ENCODE measurements at regions not wholly inside any gene's neighbourhood (a gene's known extent, or its start where the extent isn't known, plus 50 kb on each side); places are given as distances from the start of the nearest gene placed in this dataset.
A peak's percentile ranks its signal among the peaks of the same experiment; 100 is the strongest.

GRCh38 chr5:68534956-68535520 is 319.5 kb downstream of the PIK3R1 start:
- Histone ChIP-seq H3K4me3 (ENCODE audit: low read depth in 1 of 5, low read length in 5 of 5) (peak overlapping the region; percentile 10 to 56 (median 46)), H3K36me3 (ENCODE audit: control insufficient read depth in 5 of 5, insufficient read depth in 5 of 5, low read length in 5 of 5) (no peaks in the 10 kb centered on the region), H3K27me3 (ENCODE audit: control insufficient read depth in 5 of 5, insufficient read depth in 4 of 5, low read length in 5 of 5) (no peaks in the 10 kb centered on the region), H3K9me3 (ENCODE audit: control insufficient read depth in 5 of 5, low read length in 5 of 5) (no peaks in the 10 kb centered on the region), H3K27ac (ENCODE audit: low read depth, low read length) (peak overlapping the region; percentile 60), H3K4me1 (ENCODE audit: control insufficient read depth in 5 of 5, insufficient read depth in 5 of 5, low read length in 5 of 5) (peaks cover 4 to 28% (median 26%) of the 10 kb centered on the region in 5 donors), H3K9ac (ENCODE audit: low read length in 5 of 5) (peak overlapping the region in 2 of 5 donors; percentile 48 to 57)

GRCh38 chr5:68538814-68539420 is 323.4 kb downstream of the PIK3R1 start:
- no peak overlapping the region for H3K9ac ChIP-seq (ENCODE audit: low read length in 5 of 5)
- no peak overlapping the region for H3K4me3 ChIP-seq (ENCODE audit: low read depth in 1 of 5, low read length in 5 of 5)
- H3K27me3 ChIP-seq (ENCODE audit: control insufficient read depth in 5 of 5, insufficient read depth in 4 of 5, low read length in 5 of 5) = no peaks in the 10 kb centered on the region
- peaks cover 4 to 14% (median 11%) of the 10 kb centered on the region in 5 donors for H3K4me1 ChIP-seq (ENCODE audit: control insufficient read depth in 5 of 5, insufficient read depth in 5 of 5, low read length in 5 of 5)
- H3K36me3 ChIP-seq (ENCODE audit: control insufficient read depth in 5 of 5, insufficient read depth in 5 of 5, low read length in 5 of 5) = no peaks in the 10 kb centered on the region
- H3K9me3 ChIP-seq (ENCODE audit: control insufficient read depth in 5 of 5, low read length in 5 of 5) = no peaks in the 10 kb centered on the region
- H3K27ac ChIP-seq (ENCODE audit: low read depth, low read length) = no peak overlapping the region

GRCh38 chr5:68540798-68541590 is 325.4 kb downstream of the PIK3R1 start:
- H3K27me3 ChIP-seq (ENCODE audit: control insufficient read depth in 5 of 5, insufficient read depth in 4 of 5, low read length in 5 of 5) = no peaks in the 10 kb centered on the region
- H3K36me3 ChIP-seq (ENCODE audit: control insufficient read depth in 5 of 5, insufficient read depth in 5 of 5, low read length in 5 of 5) = no peaks in the 10 kb centered on the region
- H3K4me3 ChIP-seq (ENCODE audit: low read depth in 1 of 5, low read length in 5 of 5) = no peak overlapping the region
- H3K4me1 ChIP-seq (ENCODE audit: control insufficient read depth in 5 of 5, insufficient read depth in 5 of 5, low read length in 5 of 5) = no peaks in the 10 kb centered on the region
- no peak overlapping the region for H3K9ac ChIP-seq (ENCODE audit: low read length in 5 of 5)
- H3K27ac ChIP-seq (ENCODE audit: low read depth, low read length) = no peak overlapping the region
- H3K9me3 ChIP-seq (ENCODE audit: control insufficient read depth in 5 of 5, low read length in 5 of 5) = no peaks in the 10 kb centered on the region

DNA sequence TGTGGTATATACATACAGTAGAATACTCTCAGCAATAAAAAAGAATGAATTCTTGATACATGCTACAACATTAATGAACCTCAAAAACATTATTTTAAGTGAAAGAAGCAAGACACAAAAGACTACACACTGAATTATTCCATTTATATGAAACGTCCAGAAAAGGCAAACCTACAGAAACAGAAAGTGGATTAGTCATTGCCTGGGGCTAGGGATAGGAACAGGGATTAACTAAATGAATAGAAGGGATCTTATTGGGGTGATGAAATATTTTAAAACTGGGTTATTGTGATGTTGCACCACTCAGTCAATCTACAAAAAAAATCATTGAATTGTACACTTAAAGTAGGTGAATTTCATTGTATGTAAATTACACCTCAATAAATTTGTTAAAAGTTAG is 326.7 kb downstream of the PIK3R1 start:
- no peaks in the 10 kb centered on the region for H3K36me3 ChIP-seq (ENCODE audit: control insufficient read depth in 5 of 5, insufficient read depth in 5 of 5, low read length in 5 of 5)
- H3K27ac ChIP-seq (ENCODE audit: low read depth, low read length) = no peak overlapping the region
- no peak overlapping the region for H3K4me3 ChIP-seq (ENCODE audit: low read depth in 1 of 5, low read length in 5 of 5)
- H3K4me1 ChIP-seq (ENCODE audit: control insufficient read depth in 5 of 5, insufficient read depth in 5 of 5, low read length in 5 of 5) = no peaks in the 10 kb centered on the region
- H3K9ac ChIP-seq (ENCODE audit: low read length in 5 of 5) = no peak overlapping the region
- no peaks in the 10 kb centered on the region for H3K9me3 ChIP-seq (ENCODE audit: control insufficient read depth in 5 of 5, low read length in 5 of 5)
- H3K27me3 ChIP-seq (ENCODE audit: control insufficient read depth in 5 of 5, insufficient read depth in 4 of 5, low read length in 5 of 5) = no peaks in the 10 kb centered on the region

DNA sequence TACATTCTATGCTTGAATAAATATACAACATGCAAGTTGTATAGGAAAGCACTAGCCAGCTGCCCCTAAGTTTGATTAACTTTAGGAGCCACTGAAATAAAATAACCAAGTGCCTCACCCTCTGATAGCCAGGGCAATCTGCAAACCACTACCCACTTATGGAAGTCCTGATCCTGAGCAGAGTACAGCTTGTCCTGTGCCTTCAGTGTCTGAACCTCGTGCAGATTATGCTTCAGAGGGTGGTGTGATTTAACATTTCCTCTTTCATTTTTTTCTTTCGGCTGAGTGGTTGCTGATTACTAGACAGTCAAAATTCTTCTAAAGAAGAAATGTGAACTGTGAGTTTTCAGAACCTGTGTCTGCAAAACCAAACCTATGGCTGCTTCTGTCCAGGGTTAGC is 327.7 kb downstream of the PIK3R1 start:
- H3K4me1 ChIP-seq (ENCODE audit: control insufficient read depth in 5 of 5, insufficient read depth in 5 of 5, low read length in 5 of 5) = no peaks in the 10 kb centered on the region
- H3K36me3 ChIP-seq (ENCODE audit: control insufficient read depth in 5 of 5, insufficient read depth in 5 of 5, low read length in 5 of 5) = no peaks in the 10 kb centered on the region
- H3K4me3 ChIP-seq (ENCODE audit: low read depth in 1 of 5, low read length in 5 of 5) = no peak overlapping the region
- no peak overlapping the region for H3K9ac ChIP-seq (ENCODE audit: low read length in 5 of 5)
- H3K27me3 ChIP-seq (ENCODE audit: control insufficient read depth in 5 of 5, insufficient read depth in 4 of 5, low read length in 5 of 5) = no peaks in the 10 kb centered on the region
- no peaks in the 10 kb centered on the region for H3K9me3 ChIP-seq (ENCODE audit: control insufficient read depth in 5 of 5, low read length in 5 of 5)
- H3K27ac ChIP-seq (ENCODE audit: low read depth, low read length) = no peak overlapping the region

- Histone ChIP-seq H3K27me3 (ENCODE audit: control insufficient read depth in 5 of 5, insufficient read depth in 4 of 5, low read length in 5 of 5) (no peaks in the 10 kb centered on the region), H3K27ac (ENCODE audit: low read depth, low read length) (no peak overlapping the region), H3K36me3 (ENCODE audit: control insufficient read depth in 5 of 5, insufficient read depth in 5 of 5, low read length in 5 of 5) (no peaks in the 10 kb centered on the region), H3K9ac (ENCODE audit: low read length in 5 of 5) (no peak overlapping the region), H3K4me3 (ENCODE audit: low read depth in 1 of 5, low read length in 5 of 5) (no peak overlapping the region), H3K4me1 (ENCODE audit: control insufficient read depth in 5 of 5, insufficient read depth in 5 of 5, low read length in 5 of 5) (no peaks in the 10 kb centered on the region), H3K9me3 (ENCODE audit: control insufficient read depth in 5 of 5, low read length in 5 of 5) (no peaks in the 10 kb centered on the region)
These were observed 328.6 kb downstream of the PIK3R1 start for GRCh38 chr5:68544091-68544647.

DNA sequence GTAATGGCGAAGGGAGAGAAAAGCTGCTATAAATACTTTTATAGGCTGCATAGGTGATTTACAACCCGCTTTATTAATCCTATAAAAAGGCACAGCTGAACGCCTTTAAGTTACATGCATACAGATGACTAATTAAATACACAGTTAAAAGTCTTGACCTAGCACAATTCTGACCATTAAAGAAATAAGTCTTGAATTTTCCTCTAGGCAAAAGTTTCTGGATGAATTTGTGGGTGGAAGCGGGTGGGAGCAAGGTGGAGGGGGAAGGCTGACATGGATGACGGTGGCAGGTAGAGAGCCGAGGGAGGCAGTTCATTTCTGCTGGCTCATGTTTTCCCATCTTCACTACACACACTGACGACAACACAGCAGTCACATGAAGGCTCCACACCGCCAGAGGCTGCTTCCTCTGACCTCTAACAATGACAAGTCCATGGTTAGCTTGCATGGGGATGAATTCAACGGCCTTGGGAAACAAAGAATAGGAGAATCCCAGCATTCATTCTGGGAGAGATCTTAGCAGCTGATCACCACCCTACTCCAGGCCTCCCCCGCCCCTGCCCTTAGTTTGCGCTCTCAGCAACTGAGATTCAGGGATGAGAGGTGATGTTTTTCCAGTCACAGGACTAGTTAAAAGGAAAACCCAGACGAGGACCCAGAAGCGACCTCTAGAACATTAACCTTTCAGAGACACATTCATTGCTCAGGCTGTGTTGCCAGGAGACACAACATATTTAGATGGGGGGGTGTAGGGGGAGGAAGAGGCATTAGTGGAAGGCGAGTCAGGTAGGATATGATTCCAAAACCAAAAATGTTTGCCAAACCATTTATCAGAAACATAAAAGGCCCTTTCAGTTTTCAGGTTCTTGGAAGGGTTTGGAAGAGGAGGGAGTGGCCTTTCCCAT is 329.3 kb downstream of the PIK3R1 start:
- no peaks in the 10 kb centered on the region for H3K4me1 ChIP-seq (ENCODE audit: control insufficient read depth in 5 of 5, insufficient read depth in 5 of 5, low read length in 5 of 5)
- no peak overlapping the region for H3K9ac ChIP-seq (ENCODE audit: low read length in 5 of 5)
- no peak overlapping the region for H3K27ac ChIP-seq (ENCODE audit: low read depth, low read length)

DNA sequence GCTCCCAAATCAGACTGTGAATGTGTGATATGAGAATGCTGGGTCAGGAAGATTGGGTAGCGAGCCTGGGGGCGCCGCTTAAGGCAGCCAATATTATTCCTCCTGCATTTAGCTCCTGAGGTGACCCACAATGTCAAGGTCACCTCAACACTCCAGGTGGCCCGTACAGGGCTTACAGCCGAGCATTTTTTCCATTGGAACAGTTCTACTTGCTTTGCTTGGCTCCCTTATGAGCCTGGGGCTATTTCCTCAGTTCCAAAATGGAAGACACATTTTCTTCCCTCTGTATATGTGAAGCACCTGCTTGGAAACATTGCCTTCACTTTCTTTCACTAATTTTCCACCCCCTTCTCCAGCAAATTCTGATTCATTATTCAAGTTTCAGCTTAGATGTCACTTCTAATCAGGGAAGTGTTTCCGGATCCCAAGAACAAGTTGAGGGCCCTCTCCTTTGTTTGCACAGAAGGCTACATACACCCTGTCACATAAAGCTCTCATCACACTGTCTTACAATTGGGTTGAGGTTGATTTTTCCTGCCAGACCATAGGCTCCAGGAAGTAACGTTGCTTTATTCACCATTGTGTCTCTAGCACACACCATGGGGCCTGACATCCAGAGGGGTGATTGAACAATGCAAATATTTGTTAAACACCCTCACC is 330.2 kb downstream of the PIK3R1 start:
- H3K36me3 ChIP-seq (ENCODE audit: control insufficient read depth in 5 of 5, insufficient read depth in 5 of 5, low read length in 5 of 5) = no peaks in the 10 kb centered on the region
- H3K27ac ChIP-seq (ENCODE audit: low read depth, low read length) = no peak overlapping the region
- H3K4me1 ChIP-seq (ENCODE audit: control insufficient read depth in 5 of 5, insufficient read depth in 5 of 5, low read length in 5 of 5) = no peaks in the 10 kb centered on the region

More for the DNA sequence above, 329.3 kb downstream of the PIK3R1 start:
- no peaks in the 10 kb centered on the region for H3K9me3 ChIP-seq (ENCODE audit: control insufficient read depth in 5 of 5, low read length in 5 of 5)
- no peaks in the 10 kb centered on the region for H3K27me3 ChIP-seq (ENCODE audit: control insufficient read depth in 5 of 5, insufficient read depth in 4 of 5, low read length in 5 of 5)
- H3K36me3 ChIP-seq (ENCODE audit: control insufficient read depth in 5 of 5, insufficient read depth in 5 of 5, low read length in 5 of 5) = no peaks in the 10 kb centered on the region
- no peak overlapping the region for H3K4me3 ChIP-seq (ENCODE audit: low read depth in 1 of 5, low read length in 5 of 5)

GRCh38 chr5:68547056-68547455 is 331.5 kb downstream of the PIK3R1 start:
- no peaks in the 10 kb centered on the region for H3K36me3 ChIP-seq (ENCODE audit: control insufficient read depth in 5 of 5, insufficient read depth in 5 of 5, low read length in 5 of 5)
- no peaks in the 10 kb centered on the region for H3K9me3 ChIP-seq (ENCODE audit: control insufficient read depth in 5 of 5, low read length in 5 of 5)
- H3K4me1 ChIP-seq (ENCODE audit: control insufficient read depth in 5 of 5, insufficient read depth in 5 of 5, low read length in 5 of 5) = no peaks in the 10 kb centered on the region
- no peak overlapping the region for H3K4me3 ChIP-seq (ENCODE audit: low read depth in 1 of 5, low read length in 5 of 5)
- H3K9ac ChIP-seq (ENCODE audit: low read length in 5 of 5) = no peak overlapping the region
- no peaks in the 10 kb centered on the region for H3K27me3 ChIP-seq (ENCODE audit: control insufficient read depth in 5 of 5, insufficient read depth in 4 of 5, low read length in 5 of 5)
- H3K27ac ChIP-seq (ENCODE audit: low read depth, low read length) = no peak overlapping the region

More for the DNA sequence above, 330.2 kb downstream of the PIK3R1 start:
- Histone ChIP-seq H3K9me3 (ENCODE audit: control insufficient read depth in 5 of 5, low read length in 5 of 5) (no peaks in the 10 kb centered on the region), H3K4me3 (ENCODE audit: low read depth in 1 of 5, low read length in 5 of 5) (no peak overlapping the region), H3K27me3 (ENCODE audit: control insufficient read depth in 5 of 5, insufficient read depth in 4 of 5, low read length in 5 of 5) (no peaks in the 10 kb centered on the region), H3K9ac (ENCODE audit: low read length in 5 of 5) (no peak overlapping the region)

Measured in subcutaneous abdominal adipose tissue (tissue), 5 donors.